HG02840 (cell line): ENCODE measurements at regions not wholly inside any gene's neighbourhood (a gene's known extent, or its start where the extent isn't known, plus 50 kb on each side); places are given as distances from the start of the nearest gene placed in this dataset.
"Not testable (repeated sequence)": the region's sequence is repeated elsewhere in the genome, so short reads cannot be mapped to it uniquely, and the experiment has no call there.

Experiments
- ATAC-seq: cut with Tn5 transposase; IDR thresholded peaks from one replicate; pipeline ENCODE4 v1.9.1; 2021; ENCODE audit warnings: mild to moderate bottlenecking, moderate library complexity, moderate number of reproducible peaks; ENCODE audit not compliant: unreplicated experiment, low FRiP score

GRCh38 chr2:212914392-212914791, 237.0 kb downstream of the IKZF2 start:
- ATAC-seq, result no peak

- no peak for ATAC-seq
These were observed 237.6 kb downstream of the IKZF2 start for GRCh38 chr2:212913640-212914306.

DNA sequence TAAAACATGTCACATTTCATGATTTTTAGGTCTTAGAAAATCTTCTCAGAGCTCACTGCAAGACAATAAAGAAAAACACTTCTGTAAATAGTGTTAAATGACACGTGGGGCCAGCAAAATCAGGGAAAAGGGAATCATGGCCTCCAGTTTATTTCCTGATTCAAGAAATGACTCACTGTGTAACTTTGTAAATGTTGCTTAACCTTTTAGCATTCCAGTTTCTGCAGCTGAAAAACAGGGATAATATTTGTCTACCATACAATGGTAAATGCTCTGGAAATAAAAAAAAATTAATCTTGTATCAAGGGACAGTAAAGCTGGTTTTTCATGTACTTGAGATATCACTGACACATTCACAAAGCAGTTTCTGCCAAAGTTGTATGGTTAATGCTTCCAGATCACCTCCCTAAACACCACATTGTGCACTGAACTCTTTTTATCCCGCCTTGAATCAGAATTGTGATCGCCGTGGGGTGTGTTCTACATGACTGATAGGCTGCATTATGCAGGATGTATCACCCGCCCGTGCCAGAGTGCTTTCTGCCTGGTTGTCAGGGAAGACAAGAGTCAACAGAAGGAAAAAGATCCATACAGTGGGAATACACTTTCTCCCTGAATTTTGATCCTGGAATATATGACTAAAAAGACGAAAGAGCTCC, 238.8 kb downstream of the IKZF2 start:
- no peak for ATAC-seq

GRCh38 chr2:212911011-212911410, 240.4 kb downstream of the IKZF2 start:
- ATAC-seq, result no peak

DNA sequence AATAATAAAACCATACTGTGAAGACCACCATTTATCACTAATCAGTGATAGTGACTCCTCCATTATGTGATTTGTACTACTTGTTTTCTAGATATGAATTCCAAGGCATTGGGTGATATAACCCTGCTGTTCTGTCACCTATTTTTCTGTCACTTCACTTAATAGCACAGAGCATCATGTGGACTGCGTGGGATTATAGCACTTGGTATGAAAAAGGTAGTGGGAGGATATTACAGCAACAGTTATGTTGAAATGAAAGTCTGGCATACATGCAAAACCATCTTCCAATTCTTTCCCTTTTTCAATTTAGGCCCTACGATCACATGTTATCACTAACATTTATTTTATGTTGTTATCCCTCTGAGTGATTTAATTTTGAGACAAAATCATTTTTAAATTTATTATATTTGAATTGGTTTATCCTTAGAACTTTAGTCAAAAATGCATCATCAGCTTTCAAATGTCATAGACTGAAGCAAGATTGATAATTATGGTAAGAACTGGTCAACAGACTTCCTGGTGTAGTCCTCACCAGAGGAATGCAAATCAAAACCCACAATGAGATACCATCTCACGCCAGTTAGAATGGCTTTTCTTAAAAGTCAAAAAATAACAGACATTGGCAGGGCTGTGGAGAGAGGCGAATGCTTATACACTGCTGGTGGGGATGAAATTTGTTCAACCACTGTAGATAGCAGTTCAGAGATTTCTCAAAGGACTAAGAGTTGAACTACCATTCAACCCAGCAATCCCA, 242.6 kb downstream of the IKZF2 start:
- ATAC-seq, result no peak

- no peak for ATAC-seq
These were observed 243.4 kb downstream of the IKZF2 start for GRCh38 chr2:212908031-212908430.

DNA sequence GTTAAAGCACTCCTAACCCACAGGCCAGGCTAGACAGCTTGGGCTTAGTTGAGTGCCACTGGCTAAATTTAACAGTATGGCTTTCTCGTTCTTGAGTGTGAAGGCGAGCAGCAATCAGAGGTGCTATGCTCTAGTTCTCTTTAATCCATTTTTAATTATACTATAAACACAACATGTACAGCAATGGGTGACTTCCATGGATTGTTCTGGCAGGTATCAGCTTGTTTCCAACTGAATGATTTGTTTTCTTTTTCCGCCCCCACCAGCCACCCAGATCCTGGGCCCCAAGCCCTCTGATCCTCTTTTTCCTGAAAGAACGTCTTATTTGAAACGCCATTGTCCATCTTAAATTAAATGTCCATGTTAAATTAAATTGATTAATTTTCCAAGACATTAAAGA, 244.8 kb downstream of the IKZF2 start:
- ATAC-seq, result no peak

DNA sequence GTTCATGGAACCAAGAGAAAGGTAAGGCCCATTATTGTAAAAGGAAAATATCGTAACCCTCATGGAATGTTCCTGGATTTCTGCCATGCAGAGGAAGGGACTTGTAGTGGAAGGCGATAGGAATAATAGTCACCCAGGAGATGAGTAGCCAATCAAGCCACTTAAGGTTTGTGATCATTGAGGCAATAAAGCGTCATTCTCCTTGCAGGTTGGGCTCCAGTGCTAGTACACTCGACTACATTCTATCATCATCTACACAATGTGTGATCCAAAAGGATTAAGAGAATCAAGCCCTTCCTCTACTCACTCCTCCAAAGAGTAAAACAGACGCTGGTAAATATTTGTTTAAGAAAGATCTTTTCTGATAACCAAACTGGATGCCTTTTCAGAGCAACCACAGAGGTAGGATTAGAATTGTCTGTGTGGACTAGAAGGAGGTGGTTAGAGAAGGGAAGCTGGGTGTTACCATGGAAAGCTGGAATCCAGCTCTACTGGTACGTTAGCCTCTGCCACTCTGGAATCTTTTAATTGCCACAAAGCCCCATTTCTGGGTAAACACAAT, 245.7 kb downstream of the IKZF2 start:
- no peak for ATAC-seq

GRCh38 chr2:212904646-212905045, 246.8 kb downstream of the IKZF2 start:
- ATAC-seq, result no peak

DNA sequence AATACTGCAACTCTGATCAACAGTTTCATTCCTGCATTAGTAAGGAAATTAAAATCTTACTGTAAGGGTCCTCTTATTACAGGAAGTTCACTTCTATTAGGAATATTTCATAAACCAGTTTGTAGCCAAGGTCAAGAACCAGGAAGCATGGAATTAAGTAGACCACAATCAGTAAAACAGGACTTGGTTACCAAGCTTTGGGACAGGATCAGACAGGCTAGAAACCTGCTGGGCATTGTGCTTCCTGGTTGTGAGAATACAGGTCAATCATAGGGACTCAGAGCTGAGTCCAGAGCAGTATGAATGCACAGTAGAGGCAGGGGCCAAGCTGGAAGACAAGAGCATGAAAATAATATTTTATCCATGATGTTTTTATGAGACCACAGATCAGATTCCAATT, 248.0 kb downstream of the IKZF2 start:
- no peak for ATAC-seq

DNA sequence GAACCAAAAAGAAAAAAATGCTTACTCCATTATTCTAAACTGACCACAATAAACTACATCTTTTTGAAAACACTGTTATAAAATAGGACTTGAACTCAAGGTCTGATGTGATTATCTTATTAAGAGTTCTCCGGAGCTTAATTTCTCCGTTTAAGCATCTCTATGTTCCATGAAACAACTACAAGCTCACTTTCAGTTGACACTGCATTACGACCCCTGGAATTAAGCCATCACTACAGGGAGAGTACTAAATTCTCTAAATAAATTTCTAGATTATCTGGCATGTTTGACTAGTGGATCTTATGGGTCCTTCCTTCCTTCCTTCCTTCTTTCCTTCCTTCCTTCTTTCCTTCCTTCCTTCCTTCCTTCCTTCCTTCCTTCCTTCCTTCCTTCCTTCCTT, 249.0 kb downstream of the IKZF2 start:
- no peak for ATAC-seq

GRCh38 chr2:212901604-212902275, 249.7 kb downstream of the IKZF2 start:
- ATAC-seq, result no peak

- ATAC-seq, result no peak
These were observed 250.7 kb downstream of the IKZF2 start for GRCh38 chr2:212900715-212901114.

DNA sequence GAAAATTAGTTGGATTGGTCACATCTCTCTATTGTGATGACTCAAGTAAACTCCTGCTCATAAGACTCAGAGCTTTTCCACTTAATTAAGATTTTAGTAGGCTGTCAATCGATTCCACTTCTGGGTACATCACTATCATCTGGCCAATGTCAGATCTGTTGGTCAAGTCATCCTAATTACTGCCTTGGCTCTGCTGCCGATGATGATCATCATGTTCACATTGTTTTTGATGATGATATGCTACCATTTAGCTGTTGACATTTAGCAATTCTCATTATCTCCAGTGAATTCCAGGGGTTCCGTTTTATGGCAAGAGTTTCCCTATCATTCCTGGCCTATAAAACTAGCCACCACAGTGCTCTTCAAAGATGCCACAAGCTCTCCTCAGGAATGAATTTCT, 253.4 kb downstream of the IKZF2 start:
- no peak for ATAC-seq

DNA sequence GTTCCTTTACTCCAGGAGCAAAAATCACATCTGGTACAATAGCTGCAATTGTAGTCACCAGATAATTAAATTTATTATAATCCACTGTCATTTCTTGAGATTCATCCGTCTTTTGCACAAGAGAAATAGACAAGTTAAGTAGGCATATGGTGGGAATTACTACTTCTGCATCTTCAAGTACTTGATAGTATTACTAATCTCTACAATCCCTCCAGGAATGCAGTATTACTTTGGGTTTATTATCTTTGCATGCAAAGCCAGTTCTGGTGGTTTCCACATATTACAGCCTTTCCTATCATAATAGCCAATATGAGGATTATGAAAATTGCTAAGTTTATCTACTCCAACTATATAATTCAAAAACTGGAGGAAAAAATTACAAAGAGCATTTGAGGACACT, 254.1 kb downstream of the IKZF2 start:
- no peak for ATAC-seq

GRCh38 chr2:212894026-212894425, 257.4 kb downstream of the IKZF2 start:
- ATAC-seq, result no peak

- no peak for ATAC-seq
These were observed 258.2 kb downstream of the IKZF2 start for GRCh38 chr2:212893216-212893615.

DNA sequence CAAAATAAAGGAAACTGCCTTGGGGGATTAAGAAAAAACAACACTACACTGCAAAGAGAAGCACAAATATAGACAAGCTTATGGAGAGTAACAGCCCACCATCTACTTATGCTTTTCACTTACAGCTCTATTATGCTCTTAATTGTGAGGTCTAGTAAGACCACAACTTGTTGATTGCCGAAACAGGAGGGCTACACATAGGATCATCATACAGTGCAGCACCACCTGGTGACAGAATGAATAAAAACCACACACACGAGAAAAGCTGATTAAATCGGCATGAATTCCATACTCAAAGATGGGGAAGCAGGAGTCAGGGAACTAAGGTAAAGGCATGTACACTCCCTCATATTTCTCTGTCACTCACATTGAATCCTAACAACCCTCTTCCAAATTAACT, 259.2 kb downstream of the IKZF2 start:
- no peak for ATAC-seq

DNA sequence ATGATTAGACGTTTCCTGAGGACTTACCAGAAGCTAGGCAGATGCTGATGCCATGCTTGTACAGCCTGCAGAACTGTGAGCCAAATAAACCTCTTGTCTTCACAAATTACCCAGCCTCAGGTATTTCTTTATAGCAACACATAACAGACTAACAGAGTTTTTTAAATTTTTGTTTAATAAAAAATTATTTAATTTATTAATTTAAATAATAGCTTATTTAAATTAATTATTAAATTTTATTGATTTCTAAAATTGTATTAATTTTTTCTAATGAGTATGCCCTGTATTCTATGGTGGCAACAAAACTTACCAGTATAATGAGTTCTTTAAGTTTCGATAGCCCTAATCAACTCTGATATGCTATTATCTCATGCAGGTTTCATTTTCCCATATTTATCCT, 259.8 kb downstream of the IKZF2 start:
- ATAC-seq, result no peak

- no peak for ATAC-seq
These were observed 268.8 kb downstream of the IKZF2 start for GRCh38 chr2:212882626-212883025.

- not testable (repeated sequence) for ATAC-seq
These were observed 274.9 kb downstream of the IKZF2 start for GRCh38 chr2:212876556-212876955.
